ENCODE measurements at regions not wholly inside any gene's neighbourhood (a gene's known extent, or its start where the extent isn't known, plus 50 kb on each side); places are given as distances from the start of the nearest gene placed in this dataset.

GRCh38 chr2:41942278-41942677 lies 105.5 kb upstream of the PKDCC start:
- no peak overlapping the region for H3K4me3 ChIP-seq
- TF ChIP-seq POLR2A (IDR thresholded peaks at IDR 0.05), result no peak
- no peak overlapping the region for H3K27ac ChIP-seq
- H3K27me3 ChIP-seq, result peaks cover 0 to 34% (median 0%) of the 10 kb centered on the region in 4 donors
- H3K9me3 ChIP-seq, result no peaks in the 10 kb centered on the region
- peaks cover 0 to 17% (median 7%) of the 10 kb centered on the region in 3 donors for H3K4me1 ChIP-seq
- no peaks in the 10 kb centered on the region for H3K36me3 ChIP-seq
- intact Hi-C loops (cut with DNase I), result no loop called here
- DNase-seq, result no peak

GRCh38 chr2:41943159-41943558 lies 104.7 kb upstream of the PKDCC start:
- 69 to 92% methylated on average over 1 of the region's 1 CpG for WGBS, 2 donors
- intact Hi-C loops (cut with DNase I), result no loop called here
- H3K4me1 ChIP-seq, result peaks cover 0 to 9% (median 3%) of the 10 kb centered on the region in 3 donors
- no peaks in the 10 kb centered on the region for H3K36me3 ChIP-seq
- DNase-seq, result no peak
- TF ChIP-seq CTCF (IDR thresholded peaks at IDR 0.05), result no peak
- TF ChIP-seq POLR2A (IDR thresholded peaks at IDR 0.05), result no peak
- peaks cover 0 to 42% (median 0%) of the 10 kb centered on the region in 4 donors for H3K27me3 ChIP-seq
- no peaks in the 10 kb centered on the region for H3K9me3 ChIP-seq
- no peak overlapping the region for H3K27ac ChIP-seq
- no peak overlapping the region for H3K4me3 ChIP-seq

GRCh38 chr2:41944220-41944880 lies 103.5 kb upstream of the PKDCC start:
- H3K9me3 ChIP-seq, result no peaks in the 10 kb centered on the region
- no peak overlapping the region for H3K27ac ChIP-seq
- H3K4me1 ChIP-seq, result no peaks in the 10 kb centered on the region
- peaks cover 0 to 53% (median 0%) of the 10 kb centered on the region in 4 donors for H3K27me3 ChIP-seq
- no peak overlapping the region for H3K4me3 ChIP-seq
- no peak for DNase-seq
- 71 to 82% methylated on average over 9 of the region's 9 CpGs for WGBS, 2 donors
- no peaks in the 10 kb centered on the region for H3K36me3 ChIP-seq
- intact Hi-C loops (cut with DNase I), result no loop called here
- TF ChIP-seq CTCF (IDR thresholded peaks at IDR 0.05), result no peak
- TF ChIP-seq POLR2A (IDR thresholded peaks at IDR 0.05), result no peak

- no peaks in the 10 kb centered on the region for H3K36me3 ChIP-seq
- no peaks in the 10 kb centered on the region for H3K4me1 ChIP-seq
- no peak overlapping the region for H3K4me3 ChIP-seq
- no peaks in the 10 kb centered on the region for H3K9me3 ChIP-seq
- no peak overlapping the region for H3K27ac ChIP-seq
- intact Hi-C loops (cut with DNase I), result no loop called here
- H3K27me3 ChIP-seq, result peaks cover 0 to 40% (median 0%) of the 10 kb centered on the region in 4 donors
- TF ChIP-seq CTCF (IDR thresholded peaks at IDR 0.05), result no peak
- no peak for TF ChIP-seq POLR2A (IDR thresholded peaks at IDR 0.05)
- 44 to 51% methylated on average over 10 to 11 of the region's 11 CpGs for WGBS, 2 donors
- no peak for DNase-seq
Observed at GRCh38 chr2:41947701-41948396, 100.0 kb upstream of the PKDCC start.

GRCh38 chr2:41948397-41948763 lies 99.4 kb upstream of the PKDCC start:
- H3K4me1 ChIP-seq, result peaks cover 0 to 4% (median 0%) of the 10 kb centered on the region in 3 donors
- no peak overlapping the region for H3K27ac ChIP-seq
- H3K36me3 ChIP-seq, result no peaks in the 10 kb centered on the region
- TF ChIP-seq POLR2A (IDR thresholded peaks at IDR 0.05) (no peak), CTCF (IDR thresholded peaks at IDR 0.05) (no peak)
- intact Hi-C loops (cut with DNase I), result no loop called here
- no peaks in the 10 kb centered on the region for H3K9me3 ChIP-seq
- peaks cover 0 to 35% (median 0%) of the 10 kb centered on the region in 4 donors for H3K27me3 ChIP-seq
- no peak overlapping the region for H3K4me3 ChIP-seq
- 100% methylated on average over 2 of the region's 3 CpGs; no CpG with 5 or more reads in 1 of the 2 donors for WGBS, 2 donors
- no peak for DNase-seq

Data from esophagus squamous epithelium (tissue), 5 donors.